ENCODE measurements at regions not wholly inside any gene's neighbourhood (a gene's known extent, or its start where the extent isn't known, plus 50 kb on each side); places are given as distances from the start of the nearest gene placed in this dataset.

- DNase-seq = no peak
- H3K27ac ChIP-seq (ENCODE audit: low read length, poor library complexity, severe bottlenecking) = no peak overlapping the region
- H3K14ac ChIP-seq (ENCODE audit: low read length in 2 of 2) = no peak overlapping the region
- H4K91ac ChIP-seq (ENCODE audit: low read length) = no peak overlapping the region
- no peaks in the 10 kb centered on the region for H3K27me3 ChIP-seq (ENCODE audit: control insufficient read depth in 1 of 2, insufficient read depth in 1 of 2, low read length in 2 of 2)
- H2BK120ac ChIP-seq (ENCODE audit: low read depth, low read length) = no peak overlapping the region
- H3K4me3 ChIP-seq (ENCODE audit: insufficient read depth in 1 of 2, low read depth in 1 of 2, low read length in 2 of 2) = no peak overlapping the region
- H3K79me1 ChIP-seq (replicated peaks; ENCODE audit: low read length, poor library complexity, severe bottlenecking) = no peaks in the 10 kb centered on the region
- H3K4ac ChIP-seq (ENCODE audit: low read depth in 1 of 2, low read length in 2 of 2) = no peak overlapping the region
- H3K23ac ChIP-seq (ENCODE audit: low read length in 2 of 2) = no peak overlapping the region
- H3K4me2 ChIP-seq (ENCODE audit: low read length, poor library complexity, severe bottlenecking) = no peak overlapping the region
- no peak overlapping the region for H2AK5ac ChIP-seq (ENCODE audit: low read length, severe bottlenecking)
- H2BK12ac ChIP-seq (ENCODE audit: low read length in 2 of 2) = no peak overlapping the region
- H3K18ac ChIP-seq (ENCODE audit: low read depth in 1 of 2, low read length in 2 of 2) = no peak overlapping the region
- H4K8ac ChIP-seq (ENCODE audit: low read length) = no peak overlapping the region
- H2AFZ ChIP-seq (ENCODE audit: low read depth, low read length) = no peak overlapping the region
- H3K4me1 ChIP-seq (ENCODE audit: control insufficient read depth, insufficient read depth, low read depth, low read length) = no peaks in the 10 kb centered on the region
- no peak overlapping the region for H2BK15ac ChIP-seq (ENCODE audit: low read depth, poor library complexity, severe bottlenecking)
- no peak overlapping the region for H3K9ac ChIP-seq (ENCODE audit: low read length)
- H2BK5ac ChIP-seq (ENCODE audit: low read depth, low read length, poor library complexity, severe bottlenecking) = no peak overlapping the region
- H3K36me3 ChIP-seq (ENCODE audit: control insufficient read depth in 1 of 2, insufficient read depth in 2 of 2, low read depth in 1 of 2, low read length in 2 of 2) = no peaks in the 10 kb centered on the region
- peaks cover 24% of the 10 kb centered on the region for H3K9me3 ChIP-seq (ENCODE audit: control insufficient read depth, low read length)
Measured at GRCh38 chr2:208927867-208928266, 496.0 kb upstream of the MAP2 start.

GRCh38 chr2:208929139-208929864 lies 494.5 kb upstream of the MAP2 start:
- Histone ChIP-seq H3K4me2 (ENCODE audit: low read length, poor library complexity, severe bottlenecking) (no peak overlapping the region), H3K18ac (ENCODE audit: low read depth in 1 of 2, low read length in 2 of 2) (no peak overlapping the region), H3K9me3 (ENCODE audit: control insufficient read depth, low read length) (peaks cover 19% of the 10 kb centered on the region), H2BK15ac (ENCODE audit: low read depth, poor library complexity, severe bottlenecking) (no peak overlapping the region), H3K79me1 (replicated peaks; ENCODE audit: low read length, poor library complexity, severe bottlenecking) (no peaks in the 10 kb centered on the region), H3K9ac (ENCODE audit: low read length) (no peak overlapping the region), H4K91ac (ENCODE audit: low read length) (no peak overlapping the region), H3K4ac (ENCODE audit: low read depth in 1 of 2, low read length in 2 of 2) (no peak overlapping the region), H3K23ac (ENCODE audit: low read length in 2 of 2) (no peak overlapping the region), H2BK12ac (ENCODE audit: low read length in 2 of 2) (no peak overlapping the region), H4K8ac (ENCODE audit: low read length) (no peak overlapping the region), H3K27me3 (ENCODE audit: control insufficient read depth in 1 of 2, insufficient read depth in 1 of 2, low read length in 2 of 2) (no peaks in the 10 kb centered on the region), H2AK5ac (ENCODE audit: low read length, severe bottlenecking) (no peak overlapping the region), H2BK5ac (ENCODE audit: low read depth, low read length, poor library complexity, severe bottlenecking) (no peak overlapping the region), H2AFZ (ENCODE audit: low read depth, low read length) (no peak overlapping the region), H2BK120ac (ENCODE audit: low read depth, low read length) (no peak overlapping the region), H3K4me1 (ENCODE audit: control insufficient read depth, insufficient read depth, low read depth, low read length) (no peaks in the 10 kb centered on the region), H3K4me3 (ENCODE audit: insufficient read depth in 1 of 2, low read depth in 1 of 2, low read length in 2 of 2) (no peak overlapping the region), H3K14ac (ENCODE audit: low read length in 2 of 2) (no peak overlapping the region), H3K27ac (ENCODE audit: low read length, poor library complexity, severe bottlenecking) (no peak overlapping the region), H3K36me3 (ENCODE audit: control insufficient read depth in 1 of 2, insufficient read depth in 2 of 2, low read depth in 1 of 2, low read length in 2 of 2) (no peaks in the 10 kb centered on the region)
- WGBS = 80% methylated on average over 5 of the region's 5 CpGs
- no peak for DNase-seq

GRCh38 chr2:208929894-208930427 lies 493.9 kb upstream of the MAP2 start:
- Histone ChIP-seq H3K27me3 (ENCODE audit: control insufficient read depth in 1 of 2, insufficient read depth in 1 of 2, low read length in 2 of 2) (no peaks in the 10 kb centered on the region), H3K14ac (ENCODE audit: low read length in 2 of 2) (no peak overlapping the region), H3K36me3 (ENCODE audit: control insufficient read depth in 1 of 2, insufficient read depth in 2 of 2, low read depth in 1 of 2, low read length in 2 of 2) (no peaks in the 10 kb centered on the region), H2BK12ac (ENCODE audit: low read length in 2 of 2) (no peak overlapping the region), H4K8ac (ENCODE audit: low read length) (no peak overlapping the region), H3K9ac (ENCODE audit: low read length) (no peak overlapping the region), H2BK5ac (ENCODE audit: low read depth, low read length, poor library complexity, severe bottlenecking) (no peak overlapping the region), H3K9me3 (ENCODE audit: control insufficient read depth, low read length) (peaks cover 13% of the 10 kb centered on the region), H2AK5ac (ENCODE audit: low read length, severe bottlenecking) (no peak overlapping the region), H3K23ac (ENCODE audit: low read length in 2 of 2) (no peak overlapping the region), H3K4me1 (ENCODE audit: control insufficient read depth, insufficient read depth, low read depth, low read length) (no peaks in the 10 kb centered on the region), H2BK120ac (ENCODE audit: low read depth, low read length) (no peak overlapping the region), H3K4me3 (ENCODE audit: insufficient read depth in 1 of 2, low read depth in 1 of 2, low read length in 2 of 2) (no peak overlapping the region), H3K79me1 (replicated peaks; ENCODE audit: low read length, poor library complexity, severe bottlenecking) (no peaks in the 10 kb centered on the region), H3K4me2 (ENCODE audit: low read length, poor library complexity, severe bottlenecking) (no peak overlapping the region), H3K18ac (ENCODE audit: low read depth in 1 of 2, low read length in 2 of 2) (no peak overlapping the region), H4K91ac (ENCODE audit: low read length) (no peak overlapping the region), H3K27ac (ENCODE audit: low read length, poor library complexity, severe bottlenecking) (no peak overlapping the region), H2AFZ (ENCODE audit: low read depth, low read length) (no peak overlapping the region), H2BK15ac (ENCODE audit: low read depth, poor library complexity, severe bottlenecking) (no peak overlapping the region), H3K4ac (ENCODE audit: low read depth in 1 of 2, low read length in 2 of 2) (no peak overlapping the region)
- 37% methylated on average over 1 of the region's 3 CpGs for WGBS
- DNase-seq = no peak

GRCh38 chr2:208935531-208935930 lies 488.3 kb upstream of the MAP2 start:
- Histone ChIP-seq H2BK5ac (ENCODE audit: low read depth, low read length, poor library complexity, severe bottlenecking) (no peak overlapping the region), H3K4me1 (ENCODE audit: control insufficient read depth, insufficient read depth, low read depth, low read length) (no peaks in the 10 kb centered on the region), H4K91ac (ENCODE audit: low read length) (no peak overlapping the region), H2AK5ac (ENCODE audit: low read length, severe bottlenecking) (no peak overlapping the region), H2BK15ac (ENCODE audit: low read depth, poor library complexity, severe bottlenecking) (no peak overlapping the region), H4K8ac (ENCODE audit: low read length) (no peak overlapping the region), H3K27ac (ENCODE audit: low read length, poor library complexity, severe bottlenecking) (no peak overlapping the region), H3K18ac (ENCODE audit: low read depth in 1 of 2, low read length in 2 of 2) (no peak overlapping the region), H3K9ac (ENCODE audit: low read length) (no peak overlapping the region), H3K27me3 (ENCODE audit: control insufficient read depth in 1 of 2, insufficient read depth in 1 of 2, low read length in 2 of 2) (no peaks in the 10 kb centered on the region), H3K23ac (ENCODE audit: low read length in 2 of 2) (no peak overlapping the region), H2BK12ac (ENCODE audit: low read length in 2 of 2) (no peak overlapping the region), H3K4me3 (ENCODE audit: insufficient read depth in 1 of 2, low read depth in 1 of 2, low read length in 2 of 2) (no peak overlapping the region), H3K36me3 (ENCODE audit: control insufficient read depth in 1 of 2, insufficient read depth in 2 of 2, low read depth in 1 of 2, low read length in 2 of 2) (no peaks in the 10 kb centered on the region), H3K4ac (ENCODE audit: low read depth in 1 of 2, low read length in 2 of 2) (no peak overlapping the region), H3K79me1 (replicated peaks; ENCODE audit: low read length, poor library complexity, severe bottlenecking) (no peaks in the 10 kb centered on the region), H3K9me3 (ENCODE audit: control insufficient read depth, low read length) (no peaks in the 10 kb centered on the region), H2AFZ (ENCODE audit: low read depth, low read length) (no peak overlapping the region), H3K4me2 (ENCODE audit: low read length, poor library complexity, severe bottlenecking) (no peak overlapping the region), H3K14ac (ENCODE audit: low read length in 2 of 2) (no peak overlapping the region), H2BK120ac (ENCODE audit: low read depth, low read length) (no peak overlapping the region)
- WGBS = 73% methylated on average over 2 of the region's 2 CpGs
- DNase-seq = no peak
